Sigmoid colon (tissue), 3 donors: ENCODE measurements at regions not wholly inside any gene's neighbourhood (a gene's known extent, or its start where the extent isn't known, plus 50 kb on each side); places are given as distances from the start of the nearest gene placed in this dataset.

Source experiments
- POLR2A ChIP-seq, 2 donors: fragments of 450-650 bp; IDR thresholded peaks; one replicate each; pipeline ENCODE4 v1.6.1; 2016; ENCODE audit warnings: antibody characterized with exemption in 2 of 2, mild to moderate bottlenecking in 2 of 2, moderate library complexity in 2 of 2
- TF ChIP-seq, protein P1 (sequence below), 4 experiments: fragments of 450-650 bp in 3 of 4; fragments of 200-600 bp in 1 of 4; IDR thresholded peaks; one replicate each; pipeline ENCODE4 v1.5.1; 2016 to 2019; ENCODE audit warnings: antibody characterized with exemption in 4 of 4, mild to moderate bottlenecking in 3 of 4, moderate library complexity in 2 of 4

DNA sequence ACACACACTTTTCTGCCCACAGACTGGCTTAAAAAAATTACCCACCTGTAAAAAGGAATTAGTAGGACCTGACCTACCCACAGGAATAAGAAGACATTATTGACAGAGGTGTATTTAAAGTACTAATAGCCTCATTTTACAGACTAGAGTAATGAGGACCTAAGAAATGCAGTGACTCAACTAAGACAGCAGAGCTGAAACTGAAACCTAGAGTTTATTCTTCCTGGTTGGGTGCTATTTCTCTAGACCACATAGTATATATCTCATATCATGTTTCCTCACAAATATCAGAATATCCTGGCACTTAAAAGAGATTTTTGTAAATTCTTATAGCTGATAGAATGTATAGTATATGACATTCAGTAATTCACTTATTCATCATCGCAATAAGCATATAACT lies 435.0 kb downstream of the MAGEE1 start:
- TF ChIP-seq, protein P1, sequence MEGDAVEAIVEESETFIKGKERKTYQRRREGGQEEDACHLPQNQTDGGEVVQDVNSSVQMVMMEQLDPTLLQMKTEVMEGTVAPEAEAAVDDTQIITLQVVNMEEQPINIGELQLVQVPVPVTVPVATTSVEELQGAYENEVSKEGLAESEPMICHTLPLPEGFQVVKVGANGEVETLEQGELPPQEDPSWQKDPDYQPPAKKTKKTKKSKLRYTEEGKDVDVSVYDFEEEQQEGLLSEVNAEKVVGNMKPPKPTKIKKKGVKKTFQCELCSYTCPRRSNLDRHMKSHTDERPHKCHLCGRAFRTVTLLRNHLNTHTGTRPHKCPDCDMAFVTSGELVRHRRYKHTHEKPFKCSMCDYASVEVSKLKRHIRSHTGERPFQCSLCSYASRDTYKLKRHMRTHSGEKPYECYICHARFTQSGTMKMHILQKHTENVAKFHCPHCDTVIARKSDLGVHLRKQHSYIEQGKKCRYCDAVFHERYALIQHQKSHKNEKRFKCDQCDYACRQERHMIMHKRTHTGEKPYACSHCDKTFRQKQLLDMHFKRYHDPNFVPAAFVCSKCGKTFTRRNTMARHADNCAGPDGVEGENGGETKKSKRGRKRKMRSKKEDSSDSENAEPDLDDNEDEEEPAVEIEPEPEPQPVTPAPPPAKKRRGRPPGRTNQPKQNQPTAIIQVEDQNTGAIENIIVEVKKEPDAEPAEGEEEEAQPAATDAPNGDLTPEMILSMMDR (IDR thresholded peaks at IDR 0.05), result no peak
- TF ChIP-seq POLR2A (IDR thresholded peaks at IDR 0.05), result no peak
